Right lobe of liver (tissue), 4 donors: ENCODE measurements at regions not wholly inside any gene's neighbourhood (a gene's known extent, or its start where the extent isn't known, plus 50 kb on each side); places are given as distances from the start of the nearest gene placed in this dataset.

Experiments
- CTCF ChIP-seq, 4 donors: fragments of 200-600 bp in 3 of 4; fragments of 450-650 bp in 1 of 4; IDR thresholded peaks; one replicate each; pipeline versions ENCODE4 v1.5.1 to v1.8.0; 2016 to 2022; ENCODE audit warnings: antibody characterized with exemption in 4 of 4, mild to moderate bottlenecking in 2 of 4
- POLR2A ChIP-seq: fragments of 450-650 bp; IDR thresholded peaks from one replicate; pipeline ENCODE4 v1.6.1; 2017; ENCODE audit warnings: antibody characterized with exemption, mild to moderate bottlenecking
- donor health status: DM: no; HTN: no; CAD: no.
- donor health status: DM: no; HTN: no; CAD: no.
- donor health status: DM: no; HTN: yes; CAD: no.

GRCh38 chr1:199724049-199724448, 303.5 kb upstream of the NR5A2 start:
- TF ChIP-seq CTCF (IDR thresholded peaks at IDR 0.05) (no peak), POLR2A (no peak)
